ENCODE measurements at regions not wholly inside any gene's neighbourhood (a gene's known extent, or its start where the extent isn't known, plus 50 kb on each side); places are given as distances from the start of the nearest gene placed in this dataset.
"Not testable (repeated sequence)": the region's sequence is repeated elsewhere in the genome, so short reads cannot be mapped to it uniquely, and the experiment has no call there.

GRCh38 chr5:122615146-122615545, 159.7 kb upstream of the SNX2 start:
- Histone ChIP-seq H3K9me3 (no peaks in the 10 kb centered on the region), H3K4me3 (no peak overlapping the region), H3K27ac (no peak overlapping the region), H3K27me3 (no peaks in the 10 kb centered on the region), H3K4me1 (no peaks in the 10 kb centered on the region), H3K36me3 (no peaks in the 10 kb centered on the region)
- no peak for TF ChIP-seq CTCF (IDR thresholded peaks at IDR 0.05)
- no peak for DNase-seq (ENCODE audit: low spot score)

- Histone ChIP-seq H3K36me3 (no peaks in the 10 kb centered on the region), H3K4me3 (no peak overlapping the region), H3K4me1 (no peaks in the 10 kb centered on the region), H3K27me3 (no peaks in the 10 kb centered on the region), H3K9me3 (no peaks in the 10 kb centered on the region), H3K27ac (no peak overlapping the region)
- no peak for DNase-seq (ENCODE audit: low spot score)
- TF ChIP-seq CTCF (IDR thresholded peaks at IDR 0.05) = no peak
Observed at GRCh38 chr5:122615832-122616231, 159.0 kb upstream of the SNX2 start.

- not testable (repeated sequence) for DNase-seq (ENCODE audit: low spot score); H3K27ac ChIP-seq; H3K4me3 ChIP-seq; H3K9me3 ChIP-seq; H3K36me3 ChIP-seq; H3K4me1 ChIP-seq; H3K27me3 ChIP-seq
Observed at GRCh38 chr5:122618046-122618445, 156.8 kb upstream of the SNX2 start.

GRCh38 chr5:122620768-122621167, 154.1 kb upstream of the SNX2 start:
- not testable (repeated sequence) for H3K27me3 ChIP-seq; H3K4me1 ChIP-seq; H3K27ac ChIP-seq; H3K4me3 ChIP-seq; H3K36me3 ChIP-seq; DNase-seq (ENCODE audit: low spot score); H3K9me3 ChIP-seq

- not testable (repeated sequence) for H3K4me3 ChIP-seq; H3K27ac ChIP-seq; H3K4me1 ChIP-seq; DNase-seq (ENCODE audit: low spot score); H3K27me3 ChIP-seq; H3K9me3 ChIP-seq; H3K36me3 ChIP-seq
Observed at GRCh38 chr5:122628714-122629113, 146.2 kb upstream of the SNX2 start.

GRCh38 chr5:122629121-122629677, 145.7 kb upstream of the SNX2 start:
- Histone ChIP-seq H3K27ac (no peak overlapping the region), H3K4me3 (no peak overlapping the region), H3K4me1 (no peaks in the 10 kb centered on the region), H3K9me3 (no peaks in the 10 kb centered on the region), H3K27me3 (no peaks in the 10 kb centered on the region), H3K36me3 (no peaks in the 10 kb centered on the region)
- DNase-seq (ENCODE audit: low spot score) = no peak
- no peak for TF ChIP-seq CTCF (IDR thresholded peaks at IDR 0.05)

- no peaks in the 10 kb centered on the region for H3K4me1 ChIP-seq
- no peak for TF ChIP-seq CTCF (IDR thresholded peaks at IDR 0.05)
- H3K36me3 ChIP-seq = no peaks in the 10 kb centered on the region
- H3K9me3 ChIP-seq = peaks cover 0 to 6% of the 10 kb centered on the region in 2 donors
- no peak for DNase-seq (ENCODE audit: low spot score)
- H3K4me3 ChIP-seq = no peak overlapping the region
- H3K27ac ChIP-seq = no peak overlapping the region
- no peaks in the 10 kb centered on the region for H3K27me3 ChIP-seq
Observed at GRCh38 chr5:122638581-122638980, 136.3 kb upstream of the SNX2 start.

All from right atrium auricular region (tissue), 2 donors.